ENCODE measurements at regions not wholly inside any gene's neighbourhood (a gene's known extent, or its start where the extent isn't known, plus 50 kb on each side); places are given as distances from the start of the nearest gene placed in this dataset.

- TF ChIP-seq CTCF (IDR thresholded peaks at IDR 0.05; ENCODE audit: low read length) = no peak
- TF ChIP-seq EZH2 (optimal IDR thresholded peaks at IDR 0.05; ENCODE audit: low read depth, low read length) = no peak
- no peak for TF ChIP-seq EZH2phosphoT487 (IDR thresholded peaks at IDR 0.05; ENCODE audit: low read length)
Measured at GRCh38 chr1:239979456-239979855, 112.2 kb upstream of the FMN2 start.
